ENCODE measurements at regions not wholly inside any gene's neighbourhood (a gene's known extent, or its start where the extent isn't known, plus 50 kb on each side); places are given as distances from the start of the nearest gene placed in this dataset.
"Not testable (repeated sequence)": the region's sequence is repeated elsewhere in the genome, so short reads cannot be mapped to it uniquely, and the experiment has no call there.

DNA sequence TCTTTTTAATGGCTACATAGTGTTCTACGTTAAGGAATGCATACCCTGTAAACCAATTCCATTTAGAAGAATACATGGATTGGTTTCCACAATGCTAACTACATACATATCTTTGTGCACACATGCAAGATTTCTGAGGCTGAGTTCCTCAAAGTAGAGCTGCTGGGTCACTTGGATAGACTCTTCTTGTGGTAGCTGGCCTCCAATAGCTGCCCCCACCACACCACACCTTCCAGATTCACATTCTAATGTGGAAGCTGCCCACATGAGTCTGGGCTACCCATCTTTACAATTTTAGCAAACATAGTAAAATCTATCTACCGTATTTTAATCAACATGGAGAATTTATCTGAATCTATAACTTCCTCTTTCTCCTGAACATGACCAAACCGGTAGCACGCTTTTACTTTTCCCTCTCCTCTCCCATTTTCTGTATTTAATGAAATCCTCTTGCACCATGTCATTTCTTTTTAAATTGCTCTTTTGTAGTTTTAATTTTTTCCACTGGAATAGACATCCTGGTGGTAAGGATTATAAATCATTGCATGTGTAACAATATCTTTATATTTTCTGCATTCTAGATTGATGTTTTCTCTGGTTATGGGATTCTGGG, 74.7 kb upstream of the CITED2 start:
- H3K9ac ChIP-seq (ENCODE audit: low read length in 5 of 5) = no peak overlapping the region
- H3K27me3 ChIP-seq (ENCODE audit: control insufficient read depth in 5 of 5, insufficient read depth in 4 of 5, low read length in 5 of 5) = no peaks in the 10 kb centered on the region
- H3K9me3 ChIP-seq (ENCODE audit: control insufficient read depth in 5 of 5, low read length in 5 of 5) = no peaks in the 10 kb centered on the region
- H3K4me1 ChIP-seq (ENCODE audit: control insufficient read depth in 5 of 5, insufficient read depth in 5 of 5, low read length in 5 of 5) = peaks cover 0 to 15% (median 4%) of the 10 kb centered on the region in 5 donors
- H3K36me3 ChIP-seq (ENCODE audit: control insufficient read depth in 5 of 5, insufficient read depth in 5 of 5, low read length in 5 of 5) = no peaks in the 10 kb centered on the region
- no peak overlapping the region for H3K4me3 ChIP-seq (ENCODE audit: low read depth in 1 of 5, low read length in 5 of 5)
- no peak overlapping the region for H3K27ac ChIP-seq (ENCODE audit: low read depth, low read length)

DNA sequence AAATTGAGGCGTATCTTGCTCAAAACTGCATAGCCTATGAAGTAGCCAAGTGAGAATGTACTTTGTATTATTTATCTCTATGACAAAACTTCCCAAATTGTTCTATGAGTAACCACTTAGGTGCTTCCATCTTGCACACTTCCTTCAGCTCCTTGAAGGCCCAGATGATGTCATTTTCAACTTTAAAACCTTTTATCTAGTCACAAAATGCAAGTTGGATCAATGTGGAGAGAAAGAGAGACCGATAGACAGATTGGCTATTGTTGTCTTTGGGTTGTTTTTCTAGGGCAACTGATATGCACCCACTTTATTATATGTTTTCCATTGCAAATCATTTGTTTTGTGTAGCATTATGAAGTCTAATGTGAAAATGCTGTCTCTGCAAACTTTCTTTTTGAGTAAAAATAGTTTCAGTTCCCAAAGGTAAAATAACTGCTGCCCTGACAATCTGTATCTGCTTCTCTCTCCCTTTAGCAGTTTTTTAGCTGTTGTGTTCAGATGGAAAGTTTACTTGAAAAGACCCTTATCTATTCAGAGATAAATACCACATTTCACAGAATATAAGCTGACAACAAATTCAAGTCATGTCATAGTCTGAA, 73.7 kb upstream of the CITED2 start:
- Histone ChIP-seq H3K9ac (ENCODE audit: low read length in 5 of 5) (no peak overlapping the region), H3K27ac (ENCODE audit: low read depth, low read length) (no peak overlapping the region), H3K4me1 (ENCODE audit: control insufficient read depth in 5 of 5, insufficient read depth in 5 of 5, low read length in 5 of 5) (peaks cover 0 to 15% (median 4%) of the 10 kb centered on the region in 5 donors), H3K9me3 (ENCODE audit: control insufficient read depth in 5 of 5, low read length in 5 of 5) (no peaks in the 10 kb centered on the region), H3K27me3 (ENCODE audit: control insufficient read depth in 5 of 5, insufficient read depth in 4 of 5, low read length in 5 of 5) (no peaks in the 10 kb centered on the region), H3K4me3 (ENCODE audit: low read depth in 1 of 5, low read length in 5 of 5) (no peak overlapping the region), H3K36me3 (ENCODE audit: control insufficient read depth in 5 of 5, insufficient read depth in 5 of 5, low read length in 5 of 5) (no peaks in the 10 kb centered on the region)

DNA sequence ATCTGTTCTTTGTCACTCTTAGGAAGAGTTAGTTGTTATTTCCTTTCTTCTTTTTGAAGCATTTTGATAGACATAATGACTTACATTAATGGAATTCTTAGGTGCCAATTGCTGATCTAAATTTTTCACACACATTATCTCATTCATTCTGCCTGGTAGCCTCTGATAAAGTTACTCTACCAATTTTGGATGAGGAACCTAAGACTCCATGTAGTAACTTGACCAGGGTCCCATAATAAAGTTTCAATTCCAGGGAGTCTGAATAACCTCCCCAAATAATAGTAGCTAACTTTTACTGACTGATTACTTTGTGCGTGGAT, 73.2 kb upstream of the CITED2 start:
- Histone ChIP-seq H3K36me3 (ENCODE audit: control insufficient read depth in 5 of 5, insufficient read depth in 5 of 5, low read length in 5 of 5) (no peaks in the 10 kb centered on the region), H3K4me3 (ENCODE audit: low read depth in 1 of 5, low read length in 5 of 5) (no peak overlapping the region), H3K4me1 (ENCODE audit: control insufficient read depth in 5 of 5, insufficient read depth in 5 of 5, low read length in 5 of 5) (peaks cover 0 to 15% (median 4%) of the 10 kb centered on the region in 5 donors), H3K9ac (ENCODE audit: low read length in 5 of 5) (no peak overlapping the region), H3K27me3 (ENCODE audit: control insufficient read depth in 5 of 5, insufficient read depth in 4 of 5, low read length in 5 of 5) (no peaks in the 10 kb centered on the region), H3K27ac (ENCODE audit: low read depth, low read length) (no peak overlapping the region), H3K9me3 (ENCODE audit: control insufficient read depth in 5 of 5, low read length in 5 of 5) (no peaks in the 10 kb centered on the region)

DNA sequence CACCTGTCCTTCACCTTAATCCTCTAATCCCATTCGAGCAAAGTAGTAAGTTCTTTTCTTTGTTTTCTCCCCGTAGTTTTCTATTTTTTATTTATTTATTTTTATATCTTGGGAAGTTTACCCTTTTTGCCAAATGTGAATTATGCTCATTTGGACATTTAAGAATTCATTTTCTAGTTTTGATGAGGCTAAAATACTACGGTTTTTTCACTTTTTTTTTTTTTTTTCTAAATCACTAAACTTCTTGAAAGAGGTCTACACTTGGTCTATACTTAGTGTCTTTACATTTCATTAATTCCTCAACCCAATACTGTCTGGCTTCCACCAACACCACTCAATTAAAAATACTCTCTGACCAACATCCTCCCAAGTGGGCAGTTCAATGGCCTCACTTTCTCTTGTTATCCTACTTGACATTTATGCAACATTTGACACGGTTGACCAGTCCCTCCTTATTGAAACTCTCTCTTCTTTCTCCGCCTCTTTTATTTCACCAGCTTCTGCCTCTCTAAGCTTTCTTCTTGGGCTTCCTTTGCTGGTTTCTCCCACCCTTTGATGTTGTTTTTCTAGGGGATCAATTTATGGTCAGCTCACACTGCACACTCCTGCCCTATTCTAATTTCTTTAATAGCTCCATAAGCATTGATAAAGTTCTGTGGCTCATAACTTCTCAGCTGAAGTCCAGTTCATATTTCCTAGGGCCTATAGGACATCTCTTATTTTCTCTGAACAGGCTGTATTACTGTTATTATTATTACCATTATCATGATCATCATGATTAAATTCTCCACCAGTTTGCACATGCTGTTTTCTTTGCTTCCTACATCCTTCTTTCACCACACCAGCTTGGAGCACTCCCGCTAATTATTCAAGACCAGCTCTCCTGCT, 72.6 kb upstream of the CITED2 start:
- H3K36me3 ChIP-seq (ENCODE audit: control insufficient read depth in 5 of 5, insufficient read depth in 5 of 5, low read length in 5 of 5) = no peaks in the 10 kb centered on the region
- no peak overlapping the region for H3K9ac ChIP-seq (ENCODE audit: low read length in 5 of 5)
- H3K27ac ChIP-seq (ENCODE audit: low read depth, low read length) = no peak overlapping the region
- H3K4me3 ChIP-seq (ENCODE audit: low read depth in 1 of 5, low read length in 5 of 5) = no peak overlapping the region
- H3K4me1 ChIP-seq (ENCODE audit: control insufficient read depth in 5 of 5, insufficient read depth in 5 of 5, low read length in 5 of 5) = peaks cover 0 to 15% (median 4%) of the 10 kb centered on the region in 5 donors
- H3K27me3 ChIP-seq (ENCODE audit: control insufficient read depth in 5 of 5, insufficient read depth in 4 of 5, low read length in 5 of 5) = no peaks in the 10 kb centered on the region
- H3K9me3 ChIP-seq (ENCODE audit: control insufficient read depth in 5 of 5, low read length in 5 of 5) = no peaks in the 10 kb centered on the region

DNA sequence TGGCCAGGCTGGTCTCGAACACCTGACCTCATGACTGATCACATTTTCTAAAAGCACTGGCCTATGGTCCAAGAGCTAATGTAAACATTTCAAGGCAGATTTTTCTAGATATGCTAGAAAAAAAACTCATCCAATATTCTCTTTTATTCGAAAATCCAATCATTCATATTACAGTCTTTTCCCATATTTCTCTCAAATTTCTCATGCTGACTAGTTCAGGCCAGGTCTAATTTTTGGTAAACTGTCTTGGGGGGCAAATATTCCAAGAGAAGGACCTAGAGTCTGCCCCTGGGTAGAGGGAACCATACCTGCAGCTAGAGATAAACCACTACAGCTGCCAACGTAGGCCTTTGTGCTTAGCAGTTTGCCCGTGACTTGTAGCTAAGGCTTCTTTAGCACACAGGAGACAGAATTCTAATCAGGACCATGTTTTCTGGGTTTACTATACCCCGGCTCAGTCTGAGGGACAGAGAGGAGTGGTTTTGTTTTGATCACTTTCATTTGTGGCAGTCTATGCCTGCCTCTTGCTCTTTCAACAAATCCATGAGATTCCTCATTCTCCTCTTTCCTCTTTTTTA, 71.8 kb upstream of the CITED2 start:
- no peaks in the 10 kb centered on the region for H3K9me3 ChIP-seq (ENCODE audit: control insufficient read depth in 5 of 5, low read length in 5 of 5)

DNA sequence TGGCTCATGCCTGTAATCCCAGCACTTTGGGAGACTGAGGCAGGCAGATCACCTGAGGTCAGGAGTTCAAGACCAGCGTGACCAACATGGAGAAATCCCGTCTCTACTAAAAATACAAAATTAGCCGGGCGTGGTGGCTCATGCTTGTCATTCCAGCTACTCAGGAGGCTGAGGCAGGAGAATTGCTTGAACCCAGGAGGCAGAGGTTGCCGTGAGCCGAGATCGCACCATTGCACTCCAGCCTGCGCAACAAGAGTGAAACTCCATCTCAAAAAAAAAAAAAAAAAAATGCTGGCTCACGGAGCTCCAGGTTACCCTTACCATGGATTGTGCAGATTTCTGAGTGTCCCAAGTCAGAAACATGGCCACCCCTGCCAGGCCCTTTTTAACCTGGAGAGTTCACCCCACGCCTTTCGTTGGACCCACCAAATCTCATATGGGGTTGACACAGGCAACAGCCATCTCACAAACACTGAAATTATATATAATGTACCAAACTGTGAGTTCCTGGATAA, 69.9 kb upstream of the CITED2 start:
- H3K36me3 ChIP-seq (ENCODE audit: control insufficient read depth in 5 of 5, insufficient read depth in 5 of 5, low read length in 5 of 5); H3K9ac ChIP-seq (ENCODE audit: low read length in 5 of 5); H3K9me3 ChIP-seq (ENCODE audit: control insufficient read depth in 5 of 5, low read length in 5 of 5); H3K27ac ChIP-seq (ENCODE audit: low read depth, low read length); H3K27me3 ChIP-seq (ENCODE audit: control insufficient read depth in 5 of 5, insufficient read depth in 4 of 5, low read length in 5 of 5); H3K4me3 ChIP-seq (ENCODE audit: low read depth in 1 of 5, low read length in 5 of 5): not testable (repeated sequence)
- H3K4me1 ChIP-seq (ENCODE audit: control insufficient read depth in 5 of 5, insufficient read depth in 5 of 5, low read length in 5 of 5) = peaks cover 0 to 13% (median 4%) of the 10 kb centered on the region in 5 donors

More for the DNA sequence above, 71.8 kb upstream of the CITED2 start:
- peaks cover 0 to 15% (median 4%) of the 10 kb centered on the region in 5 donors for H3K4me1 ChIP-seq (ENCODE audit: control insufficient read depth in 5 of 5, insufficient read depth in 5 of 5, low read length in 5 of 5)
- no peak overlapping the region for H3K27ac ChIP-seq (ENCODE audit: low read depth, low read length)
- no peak overlapping the region for H3K9ac ChIP-seq (ENCODE audit: low read length in 5 of 5)
- no peak overlapping the region for H3K4me3 ChIP-seq (ENCODE audit: low read depth in 1 of 5, low read length in 5 of 5)
- H3K27me3 ChIP-seq (ENCODE audit: control insufficient read depth in 5 of 5, insufficient read depth in 4 of 5, low read length in 5 of 5) = no peaks in the 10 kb centered on the region
- H3K36me3 ChIP-seq (ENCODE audit: control insufficient read depth in 5 of 5, insufficient read depth in 5 of 5, low read length in 5 of 5) = no peaks in the 10 kb centered on the region

DNA sequence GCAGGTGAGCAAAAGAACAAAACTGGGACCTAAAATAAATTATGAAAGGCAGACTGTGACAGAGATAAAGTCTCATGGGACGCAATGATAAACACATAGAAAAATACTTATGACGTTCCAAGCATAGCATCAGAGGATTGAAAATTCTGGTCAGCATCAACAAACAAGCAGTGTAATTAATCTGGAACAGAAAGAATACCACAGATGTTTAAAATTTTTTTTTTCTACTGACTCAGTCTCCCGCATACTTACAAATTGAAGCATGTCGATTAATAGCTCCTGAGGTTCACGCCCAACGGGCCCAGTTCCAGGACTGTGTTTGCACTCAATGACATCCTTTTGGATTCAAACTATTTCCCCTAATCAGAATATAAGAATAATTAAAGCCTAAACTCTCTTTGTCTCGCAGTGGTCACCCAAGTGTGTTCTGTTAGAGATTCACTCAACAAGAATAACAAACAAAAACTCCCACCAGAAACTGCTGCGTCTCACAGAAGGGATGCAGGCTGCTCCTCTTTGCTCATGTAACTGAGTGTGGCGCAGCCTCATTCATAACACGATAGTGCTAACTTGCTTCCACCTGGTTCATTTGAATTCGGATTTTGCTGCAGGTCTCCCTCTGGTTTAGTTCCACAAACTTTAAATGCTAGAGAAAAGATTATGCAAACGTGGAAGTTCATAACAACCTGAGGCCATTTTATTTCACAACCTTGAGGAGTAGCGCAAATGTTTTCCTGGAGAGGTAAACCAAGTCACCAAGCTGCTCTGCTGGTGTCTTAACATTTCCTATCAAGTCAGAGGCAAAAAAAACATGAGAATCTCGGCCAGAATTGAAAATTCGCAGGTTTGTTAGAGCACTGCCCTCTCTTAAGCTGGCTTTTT, 69.0 kb upstream of the CITED2 start:
- peaks cover 0 to 12% (median 4%) of the 10 kb centered on the region in 5 donors for H3K4me1 ChIP-seq (ENCODE audit: control insufficient read depth in 5 of 5, insufficient read depth in 5 of 5, low read length in 5 of 5)
- H3K9ac ChIP-seq (ENCODE audit: low read length in 5 of 5) = no peak overlapping the region
- no peaks in the 10 kb centered on the region for H3K27me3 ChIP-seq (ENCODE audit: control insufficient read depth in 5 of 5, insufficient read depth in 4 of 5, low read length in 5 of 5)
- H3K4me3 ChIP-seq (ENCODE audit: low read depth in 1 of 5, low read length in 5 of 5) = no peak overlapping the region
- H3K27ac ChIP-seq (ENCODE audit: low read depth, low read length) = no peak overlapping the region
- no peaks in the 10 kb centered on the region for H3K9me3 ChIP-seq (ENCODE audit: control insufficient read depth in 5 of 5, low read length in 5 of 5)
- H3K36me3 ChIP-seq (ENCODE audit: control insufficient read depth in 5 of 5, insufficient read depth in 5 of 5, low read length in 5 of 5) = no peaks in the 10 kb centered on the region

DNA sequence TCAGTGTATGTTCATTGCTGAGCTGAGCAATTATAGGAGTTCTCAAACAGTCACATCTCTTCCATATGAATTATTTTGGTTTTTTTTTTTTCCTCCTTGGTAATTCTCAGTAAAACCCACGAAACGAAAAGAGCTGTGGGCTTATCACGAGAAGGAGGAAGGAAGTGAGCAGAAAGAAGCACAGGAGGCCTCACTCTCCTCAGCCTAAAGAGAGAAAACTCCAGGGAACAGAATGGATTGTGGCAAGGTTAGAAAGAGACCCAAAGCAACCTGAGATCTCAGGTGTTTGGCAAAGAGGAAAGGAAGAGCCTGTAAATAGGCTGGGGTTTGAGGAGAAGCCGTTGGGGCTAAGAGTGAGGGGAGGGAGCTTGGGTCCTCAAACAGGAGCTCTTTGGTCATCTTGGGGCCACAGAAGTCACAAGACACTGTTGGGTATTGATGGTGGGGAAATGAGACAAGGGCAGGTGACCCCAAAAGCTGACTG, 67.8 kb upstream of the CITED2 start:
- Histone ChIP-seq H3K4me1 (ENCODE audit: control insufficient read depth in 5 of 5, insufficient read depth in 5 of 5, low read length in 5 of 5) (peaks cover 0 to 6% (median 0%) of the 10 kb centered on the region in 5 donors), H3K9ac (ENCODE audit: low read length in 5 of 5) (no peak overlapping the region), H3K27ac (ENCODE audit: low read depth, low read length) (no peak overlapping the region), H3K36me3 (ENCODE audit: control insufficient read depth in 5 of 5, insufficient read depth in 5 of 5, low read length in 5 of 5) (no peaks in the 10 kb centered on the region), H3K9me3 (ENCODE audit: control insufficient read depth in 5 of 5, low read length in 5 of 5) (no peaks in the 10 kb centered on the region), H3K4me3 (ENCODE audit: low read depth in 1 of 5, low read length in 5 of 5) (no peak overlapping the region), H3K27me3 (ENCODE audit: control insufficient read depth in 5 of 5, insufficient read depth in 4 of 5, low read length in 5 of 5) (no peaks in the 10 kb centered on the region)

DNA sequence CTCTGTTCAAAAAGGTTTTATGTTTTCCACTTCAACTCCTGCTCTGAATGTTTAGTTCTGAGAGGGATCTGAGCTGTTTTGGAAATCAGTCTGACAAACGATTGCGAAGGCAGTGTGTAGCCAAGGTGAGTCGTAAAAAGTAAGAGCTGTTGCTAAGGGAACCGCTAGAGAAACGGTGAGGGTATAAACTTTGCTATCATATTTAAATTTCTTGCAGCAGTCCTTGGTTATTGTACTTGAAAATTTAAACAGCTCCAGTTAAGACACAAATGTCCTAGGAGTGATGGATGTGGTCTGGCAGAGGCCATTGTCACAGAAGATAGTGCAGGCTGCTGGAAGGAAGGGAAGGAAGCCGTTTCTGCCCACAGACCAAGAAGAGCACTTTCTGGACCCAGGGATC, 64.9 kb upstream of the CITED2 start:
- no peaks in the 10 kb centered on the region for H3K9me3 ChIP-seq (ENCODE audit: control insufficient read depth in 5 of 5, low read length in 5 of 5)
- no peak overlapping the region for H3K4me3 ChIP-seq (ENCODE audit: low read depth in 1 of 5, low read length in 5 of 5)
- H3K27me3 ChIP-seq (ENCODE audit: control insufficient read depth in 5 of 5, insufficient read depth in 4 of 5, low read length in 5 of 5) = no peaks in the 10 kb centered on the region
- no peak overlapping the region for H3K9ac ChIP-seq (ENCODE audit: low read length in 5 of 5)
- no peak overlapping the region for H3K27ac ChIP-seq (ENCODE audit: low read depth, low read length)
- H3K4me1 ChIP-seq (ENCODE audit: control insufficient read depth in 5 of 5, insufficient read depth in 5 of 5, low read length in 5 of 5) = no peaks in the 10 kb centered on the region
- no peaks in the 10 kb centered on the region for H3K36me3 ChIP-seq (ENCODE audit: control insufficient read depth in 5 of 5, insufficient read depth in 5 of 5, low read length in 5 of 5)
